Erythroblast (primary cell): ENCODE measurements at regions not wholly inside any gene's neighbourhood (a gene's known extent, or its start where the extent isn't known, plus 50 kb on each side); places are given as distances from the start of the nearest gene placed in this dataset.

Experiments used
- GATA1 ChIP-seq: IDR thresholded peaks from 2 replicates; pipeline ENCODE4 v1.6.1; 2011; ENCODE audit warnings: low read depth, mild to moderate bottlenecking, control low read depth, low read length, moderate library complexity
- POLR2A ChIP-seq: IDR thresholded peaks from 2 replicates; pipeline ENCODE4 v1.6.1; 2011; ENCODE audit warnings: mild to moderate bottlenecking, low read length

DNA sequence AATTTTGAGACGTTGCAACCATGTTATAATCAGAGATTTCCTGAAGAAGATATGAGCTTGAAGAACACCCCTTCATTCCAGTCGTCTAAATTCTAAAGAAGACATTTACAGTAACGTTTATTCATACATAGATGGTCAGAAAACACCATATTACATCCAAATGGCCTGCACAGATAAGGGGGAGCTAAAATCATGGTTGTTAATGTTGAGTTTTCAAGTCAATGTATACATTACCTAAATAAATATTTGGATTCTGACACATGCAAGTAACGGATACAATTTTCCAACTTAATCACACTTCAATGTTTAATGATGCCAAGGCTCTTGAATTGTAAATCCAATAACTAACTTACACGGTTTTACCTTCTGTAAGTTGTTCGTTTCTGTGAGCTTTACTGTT, 318.4 kb downstream of the SLC6A15 start:
- TF ChIP-seq POLR2A, result no peak
- TF ChIP-seq GATA1, result no peak
